ENCODE measurements at regions not wholly inside any gene's neighbourhood (a gene's known extent, or its start where the extent isn't known, plus 50 kb on each side); places are given as distances from the start of the nearest gene placed in this dataset.

GRCh38 chr3:68004091-68004490 lies 349.7 kb upstream of the SUCLG2 start:
- Histone ChIP-seq H3K36me3 (ENCODE audit: insufficient read depth in 1 of 2, low read depth in 1 of 2) (no peaks in the 10 kb centered on the region), H3K4me3 (no peak overlapping the region), H3K9me3 (no peaks in the 10 kb centered on the region), H3K27ac (no peak overlapping the region), H3K4me1 (no peaks in the 10 kb centered on the region), H3K27me3 (ENCODE audit: insufficient read depth in 3 of 3, low read length in 2 of 3) (peaks cover 3 to 38% (median 8%) of the 10 kb centered on the region in 3 donors)
- ATAC-seq (no peak), DNase-seq (no peak)
- intact Hi-C loops (cut with DNase I): no loop called here
- TF ChIP-seq CTCF (IDR thresholded peaks at IDR 0.05): no peak
- WGBS, 3 donors: 10 to 15% (median 13%) methylated on average over 7 of the region's 7 CpGs

GRCh38 chr3:67998281-67998680 lies 343.9 kb upstream of the SUCLG2 start:
- H3K4me1 ChIP-seq: no peaks in the 10 kb centered on the region
- no peak for DNase-seq
- ATAC-seq: no peak
- 13 to 23% (median 19%) methylated on average over 1 of the region's 1 CpG for WGBS, 3 donors
- no peak overlapping the region for H3K4me3 ChIP-seq
- no peaks in the 10 kb centered on the region for H3K9me3 ChIP-seq
- intact Hi-C loops (cut with DNase I): no loop called here
- no peak for TF ChIP-seq CTCF (IDR thresholded peaks at IDR 0.05)
- no peaks in the 10 kb centered on the region for H3K36me3 ChIP-seq (ENCODE audit: insufficient read depth in 1 of 2, low read depth in 1 of 2)
- no peak overlapping the region for H3K27ac ChIP-seq
- peaks cover 0 to 9% (median 4%) of the 10 kb centered on the region in 3 donors for H3K27me3 ChIP-seq (ENCODE audit: insufficient read depth in 3 of 3, low read length in 2 of 3)

GRCh38 chr3:67995206-67995605 lies 340.8 kb upstream of the SUCLG2 start:
- peaks cover 0 to 4% (median 0%) of the 10 kb centered on the region in 3 donors for H3K27me3 ChIP-seq (ENCODE audit: insufficient read depth in 3 of 3, low read length in 2 of 3)
- WGBS, 3 donors: 48 to 50% (median 49%) methylated on average over 3 of the region's 3 CpGs
- no peaks in the 10 kb centered on the region for H3K9me3 ChIP-seq
- ATAC-seq (no peak), DNase-seq (no peak)
- no peaks in the 10 kb centered on the region for H3K36me3 ChIP-seq (ENCODE audit: insufficient read depth in 1 of 2, low read depth in 1 of 2)
- no peak overlapping the region for H3K27ac ChIP-seq
- no peak for TF ChIP-seq CTCF (IDR thresholded peaks at IDR 0.05)
- H3K4me1 ChIP-seq: no peaks in the 10 kb centered on the region
- H3K4me3 ChIP-seq: no peak overlapping the region
- intact Hi-C loops (cut with DNase I): no loop called here

GRCh38 chr3:67986706-67987105 lies 332.3 kb upstream of the SUCLG2 start:
- intact Hi-C loops (cut with DNase I): no loop called here
- Histone ChIP-seq H3K9me3 (no peaks in the 10 kb centered on the region), H3K4me1 (no peaks in the 10 kb centered on the region), H3K27ac (no peak overlapping the region), H3K27me3 (ENCODE audit: insufficient read depth in 3 of 3, low read length in 2 of 3) (no peaks in the 10 kb centered on the region), H3K36me3 (ENCODE audit: insufficient read depth in 1 of 2, low read depth in 1 of 2) (no peaks in the 10 kb centered on the region), H3K4me3 (no peak overlapping the region)
- DNase-seq: no peak
- no peak for TF ChIP-seq CTCF (IDR thresholded peaks at IDR 0.05)
- ATAC-seq: no peak
- WGBS, 3 donors: 83 to 91% (median 83%) methylated on average over 4 of the region's 4 CpGs

GRCh38 chr3:67983166-67983565 lies 328.8 kb upstream of the SUCLG2 start:
- WGBS, 3 donors: 78 to 89% (median 80%) methylated on average over 3 of the region's 3 CpGs
- no peak for DNase-seq
- TF ChIP-seq CTCF (IDR thresholded peaks at IDR 0.05): no peak
- no peaks in the 10 kb centered on the region for H3K27me3 ChIP-seq (ENCODE audit: insufficient read depth in 3 of 3, low read length in 2 of 3)
- no peaks in the 10 kb centered on the region for H3K9me3 ChIP-seq
- no peak overlapping the region for H3K27ac ChIP-seq
- intact Hi-C loops (cut with DNase I): no loop called here
- no peak overlapping the region for H3K4me3 ChIP-seq
- H3K4me1 ChIP-seq: no peaks in the 10 kb centered on the region
- no peak for ATAC-seq
- H3K36me3 ChIP-seq (ENCODE audit: insufficient read depth in 1 of 2, low read depth in 1 of 2): no peaks in the 10 kb centered on the region
